CD1c-positive myeloid dendritic cell (primary cell): ENCODE measurements at regions not wholly inside any gene's neighbourhood (a gene's known extent, or its start where the extent isn't known, plus 50 kb on each side); places are given as distances from the start of the nearest gene placed in this dataset.

Experiments
- DNase-seq: peaks from one replicate; pipeline ENCODE4 v3.0.0-alpha.2; 2016; ENCODE audit errors: extremely low spot score

GRCh38 chr13:103156346-103156998 lies 90.3 kb upstream of the SLC10A2 start:
- DNase-seq, result no peak

- DNase-seq, result no peak
Observed at GRCh38 chr13:103153466-103153865, 87.2 kb upstream of the SLC10A2 start.

GRCh38 chr13:103147961-103148360 lies 81.7 kb upstream of the SLC10A2 start:
- DNase-seq, result no peak

GRCh38 chr13:103145442-103145841 lies 79.2 kb upstream of the SLC10A2 start:
- no peak for DNase-seq

- DNase-seq, result no peak
Observed at GRCh38 chr13:103143432-103143831, 77.2 kb upstream of the SLC10A2 start.

GRCh38 chr13:103142151-103142550 lies 75.9 kb upstream of the SLC10A2 start:
- no peak for DNase-seq

GRCh38 chr13:103140001-103140671 lies 73.9 kb upstream of the SLC10A2 start:
- no peak for DNase-seq

GRCh38 chr13:103134271-103134670 lies 68.1 kb upstream of the SLC10A2 start:
- DNase-seq, result no peak

- DNase-seq, result no peak
Observed at GRCh38 chr13:103133556-103133955, 67.3 kb upstream of the SLC10A2 start.

GRCh38 chr13:103130681-103131210 lies 64.5 kb upstream of the SLC10A2 start:
- DNase-seq, result no peak

- no peak for DNase-seq
Observed at GRCh38 chr13:103130146-103130545, 63.9 kb upstream of the SLC10A2 start.
